CD4-positive, CD25-positive, alpha-beta regulatory T cell (primary cell): ENCODE measurements at regions not wholly inside any gene's neighbourhood (a gene's known extent, or its start where the extent isn't known, plus 50 kb on each side); places are given as distances from the start of the nearest gene placed in this dataset.

Source experiments
- ATAC-seq, 2 donors: fragments of 150-1000 bp; cut with Tn5 transposase; one replicate each; pipeline ENCODE4 v1.10.0; 2021; ENCODE audit warnings: low read depth in 2 of 2, moderate number of reproducible peaks in 2 of 2, moderate library complexity in 1 of 2
- DNase-seq, 3 donors: peaks; one replicate each; pipeline versions ENCODE4 v3.0.0 to v3.0.0-alpha.2; 2012 to 2022; ENCODE audit warnings: mixed read lengths in 1 of 3
- H3K27ac ChIP-seq: one replicate; pipeline ENCODE4 v1.7.0; 2013; ENCODE audit warnings: mild to moderate bottlenecking, low read length; ENCODE audit not compliant: insufficient read depth, poor library complexity, severe bottlenecking
- H3K27me3 ChIP-seq: one replicate; pipeline ENCODE4 v1.7.0; 2013; ENCODE audit warnings: low read length; ENCODE audit not compliant: control insufficient read depth, insufficient read depth
- H3K36me3 ChIP-seq: one replicate; pipeline ENCODE4 v1.7.0; 2013; ENCODE audit warnings: mild to moderate bottlenecking, low read length, moderate library complexity; ENCODE audit not compliant: control insufficient read depth, insufficient read depth
- H3K4me1 ChIP-seq: 2 replicates; pipeline ENCODE4 v1.7.0; 2013; ENCODE audit warnings: mild to moderate bottlenecking, low read length; ENCODE audit not compliant: insufficient read depth, control insufficient read depth, poor library complexity, severe bottlenecking
- H3K4me3 ChIP-seq: one replicate; pipeline ENCODE4 v1.7.0; 2013; ENCODE audit warnings: low read depth, mild to moderate bottlenecking, low read length, moderate library complexity
- H3K9me3 ChIP-seq, 2 experiments: 1 replicate in 1 of 2; 2 replicates in 1 of 2; pipeline ENCODE4 v1.7.0; 2013; ENCODE audit warnings: low read length in 2 of 2, mild to moderate bottlenecking in 1 of 2, moderate library complexity in 1 of 2; ENCODE audit not compliant: control insufficient read depth in 2 of 2
- H3K27ac Mint-ChIP-seq, 3 donors: one replicate each; pipeline ENCODE4 v1.8.0; 2020 to 2022; ENCODE audit warnings: mild to moderate bottlenecking in 3 of 3, mixed read lengths in 3 of 3, moderate library complexity in 2 of 3
- H3K27me3 Mint-ChIP-seq: one replicate; pipeline ENCODE4 v1.8.0; 2022; ENCODE audit warnings: mild to moderate bottlenecking, mixed read lengths
- H3K36me3 Mint-ChIP-seq: one replicate; pipeline ENCODE4 v1.8.0; 2020; ENCODE audit warnings: mixed read lengths
- H3K4me1 Mint-ChIP-seq, 4 donors: one replicate each; pipeline ENCODE4 v1.8.0; 2020 to 2022; ENCODE audit warnings: mixed read lengths in 4 of 4, mild to moderate bottlenecking in 1 of 4
- H3K4me3 Mint-ChIP-seq, 4 donors: one replicate each; pipeline ENCODE4 v1.8.0; 2020 to 2022; ENCODE audit warnings: mild to moderate bottlenecking in 4 of 4, mixed read lengths in 4 of 4, moderate library complexity in 3 of 4
- H3K9me3 Mint-ChIP-seq, 7 donors: one replicate each; pipeline ENCODE4 v1.8.0; 2020 to 2022; ENCODE audit warnings: mixed read lengths in 7 of 7, mild to moderate bottlenecking in 3 of 7, moderate library complexity in 2 of 7

- Histone ChIP-seq H3K4me3 (no peak overlapping the region), H3K9me3 (no peaks in the 10 kb centered on the region), H3K27ac (no peak overlapping the region), H3K36me3 (no peaks in the 10 kb centered on the region), H3K27me3 (no peaks in the 10 kb centered on the region), H3K4me1 (no peaks in the 10 kb centered on the region)
- ATAC-seq (no peak), DNase-seq (no peak)
- H3K4me3 Mint-ChIP-seq: no peak overlapping the region
- no peaks in the 10 kb centered on the region for H3K4me1 Mint-ChIP-seq
- H3K36me3 Mint-ChIP-seq: no peaks in the 10 kb centered on the region
- H3K27ac Mint-ChIP-seq: no peak overlapping the region
- H3K27me3 Mint-ChIP-seq: peaks cover 33% of the 10 kb centered on the region
- peaks cover 0 to 3% (median 0%) of the 10 kb centered on the region in 7 donors for H3K9me3 Mint-ChIP-seq
Observed at GRCh38 chr5:74419468-74419867, 221.1 kb downstream of the ENC1 start.

- H3K27me3 Mint-ChIP-seq: peaks cover 40% of the 10 kb centered on the region
- no peaks in the 10 kb centered on the region for H3K4me1 ChIP-seq
- H3K4me3 ChIP-seq: no peak overlapping the region
- H3K27ac ChIP-seq: no peak overlapping the region
- H3K4me3 Mint-ChIP-seq: no peak overlapping the region
- no peaks in the 10 kb centered on the region for H3K4me1 Mint-ChIP-seq
- no peaks in the 10 kb centered on the region for H3K36me3 Mint-ChIP-seq
- DNase-seq (no peak), ATAC-seq (no peak)
- no peaks in the 10 kb centered on the region for H3K36me3 ChIP-seq
- H3K9me3 Mint-ChIP-seq: peaks cover 0 to 3% (median 0%) of the 10 kb centered on the region in 7 donors
- H3K9me3 ChIP-seq: no peaks in the 10 kb centered on the region
- no peaks in the 10 kb centered on the region for H3K27me3 ChIP-seq
- no peak overlapping the region for H3K27ac Mint-ChIP-seq
Observed at GRCh38 chr5:74418709-74419108, 221.8 kb downstream of the ENC1 start.

GRCh38 chr5:74418261-74418660, 222.3 kb downstream of the ENC1 start:
- ATAC-seq: no peak
- Mint-ChIP-seq H3K4me3 (no peak overlapping the region), H3K4me1 (no peaks in the 10 kb centered on the region), H3K27ac (no peak overlapping the region), H3K36me3 (no peaks in the 10 kb centered on the region), H3K9me3 (peaks cover 0 to 3% (median 0%) of the 10 kb centered on the region in 7 donors), H3K27me3 (peaks cover 43% of the 10 kb centered on the region)
- no peaks in the 10 kb centered on the region for H3K4me1 ChIP-seq
- no peaks in the 10 kb centered on the region for H3K9me3 ChIP-seq
- no peaks in the 10 kb centered on the region for H3K36me3 ChIP-seq
- H3K27me3 ChIP-seq: no peaks in the 10 kb centered on the region
- no peak overlapping the region for H3K4me3 ChIP-seq
- DNase-seq: no peak
- H3K27ac ChIP-seq: no peak overlapping the region

- Mint-ChIP-seq H3K9me3 (peaks cover 0 to 1% (median 0%) of the 10 kb centered on the region in 7 donors), H3K36me3 (no peaks in the 10 kb centered on the region), H3K27me3 (peaks cover 33% of the 10 kb centered on the region), H3K4me1 (no peaks in the 10 kb centered on the region), H3K4me3 (no peak overlapping the region), H3K27ac (no peak overlapping the region)
- Histone ChIP-seq H3K4me3 (no peak overlapping the region), H3K27me3 (no peaks in the 10 kb centered on the region), H3K27ac (no peak overlapping the region), H3K4me1 (no peaks in the 10 kb centered on the region), H3K36me3 (no peaks in the 10 kb centered on the region), H3K9me3 (no peaks in the 10 kb centered on the region)
- DNase-seq (no peak), ATAC-seq (no peak)
Observed at GRCh38 chr5:74415695-74416102, 224.8 kb downstream of the ENC1 start.

GRCh38 chr5:74414228-74414627, 226.3 kb downstream of the ENC1 start:
- H3K4me1 Mint-ChIP-seq: no peaks in the 10 kb centered on the region
- H3K9me3 ChIP-seq: no peaks in the 10 kb centered on the region
- H3K4me1 ChIP-seq: no peaks in the 10 kb centered on the region
- no peaks in the 10 kb centered on the region for H3K36me3 ChIP-seq
- no peak overlapping the region for H3K27ac Mint-ChIP-seq
- DNase-seq: no peak
- no peaks in the 10 kb centered on the region for H3K36me3 Mint-ChIP-seq
- no peaks in the 10 kb centered on the region for H3K27me3 ChIP-seq
- no peak overlapping the region for H3K27ac ChIP-seq
- no peak overlapping the region for H3K4me3 Mint-ChIP-seq
- H3K9me3 Mint-ChIP-seq: peaks cover 0 to 1% (median 0%) of the 10 kb centered on the region in 7 donors
- H3K27me3 Mint-ChIP-seq: peaks cover 39% of the 10 kb centered on the region
- H3K4me3 ChIP-seq: no peak overlapping the region
- no peak for ATAC-seq

GRCh38 chr5:74413403-74414048, 227.0 kb downstream of the ENC1 start:
- H3K9me3 Mint-ChIP-seq: peaks cover 0 to under 1% (median 0%) of the 10 kb centered on the region in 7 donors
- Histone ChIP-seq H3K9me3 (no peaks in the 10 kb centered on the region), H3K4me3 (no peak overlapping the region), H3K27ac (no peak overlapping the region), H3K4me1 (no peaks in the 10 kb centered on the region), H3K27me3 (no peaks in the 10 kb centered on the region), H3K36me3 (no peaks in the 10 kb centered on the region)
- peak overlapping the region in 1 of 3 donors; percentile 5 for H3K27ac Mint-ChIP-seq
- ATAC-seq: no peak
- DNase-seq: no peak
- no peaks in the 10 kb centered on the region for H3K36me3 Mint-ChIP-seq
- peaks cover 34% of the 10 kb centered on the region for H3K27me3 Mint-ChIP-seq
- H3K4me1 Mint-ChIP-seq: no peaks in the 10 kb centered on the region
- no peak overlapping the region for H3K4me3 Mint-ChIP-seq

- peaks cover 40% of the 10 kb centered on the region for H3K27me3 Mint-ChIP-seq
- Histone ChIP-seq H3K36me3 (no peaks in the 10 kb centered on the region), H3K9me3 (no peaks in the 10 kb centered on the region), H3K27me3 (peaks cover 3% of the 10 kb centered on the region), H3K27ac (no peak overlapping the region), H3K4me1 (no peaks in the 10 kb centered on the region), H3K4me3 (no peak overlapping the region)
- no peaks in the 10 kb centered on the region for H3K36me3 Mint-ChIP-seq
- H3K4me1 Mint-ChIP-seq: no peaks in the 10 kb centered on the region
- DNase-seq (no peak), ATAC-seq (no peak)
- H3K9me3 Mint-ChIP-seq: peaks cover 0 to 2% (median 0%) of the 10 kb centered on the region in 7 donors
- no peak overlapping the region for H3K27ac Mint-ChIP-seq
- H3K4me3 Mint-ChIP-seq: no peak overlapping the region
Observed at GRCh38 chr5:74412066-74412465, 228.5 kb downstream of the ENC1 start.

GRCh38 chr5:74409712-74410111, 230.8 kb downstream of the ENC1 start:
- H3K27ac ChIP-seq: no peak overlapping the region
- no peaks in the 10 kb centered on the region for H3K36me3 Mint-ChIP-seq
- no peaks in the 10 kb centered on the region for H3K4me1 ChIP-seq
- H3K36me3 ChIP-seq: no peaks in the 10 kb centered on the region
- no peak overlapping the region for H3K27ac Mint-ChIP-seq
- H3K4me3 ChIP-seq: no peak overlapping the region
- no peak overlapping the region for H3K4me3 Mint-ChIP-seq
- no peaks in the 10 kb centered on the region for H3K9me3 ChIP-seq
- peaks cover 0 to 2% (median 0%) of the 10 kb centered on the region in 7 donors for H3K9me3 Mint-ChIP-seq
- no peaks in the 10 kb centered on the region for H3K4me1 Mint-ChIP-seq
- ATAC-seq (no peak), DNase-seq (no peak)
- H3K27me3 Mint-ChIP-seq: peaks cover 27% of the 10 kb centered on the region
- peaks cover 3% of the 10 kb centered on the region for H3K27me3 ChIP-seq
